Stomach (tissue), 4 donors: ENCODE measurements at regions not wholly inside any gene's neighbourhood (a gene's known extent, or its start where the extent isn't known, plus 50 kb on each side); places are given as distances from the start of the nearest gene placed in this dataset.

Source experiments
- POLR2A ChIP-seq, 4 donors: fragments of 450-650 bp; IDR thresholded peaks; one replicate each; pipeline ENCODE4 v1.6.1; 2016; ENCODE audit warnings: antibody characterized with exemption in 4 of 4, control low read depth in 2 of 4, mild to moderate bottlenecking in 1 of 4, moderate library complexity in 1 of 4
- POLR2AphosphoS5 ChIP-seq, 3 donors: sonication (generic); formaldehyde crosslinking; IDR thresholded peaks; one replicate each; pipeline ENCODE4 v1.6.1; 2016; ENCODE audit warnings: antibody characterized with exemption in 3 of 3
- TF ChIP-seq, protein P1 (sequence below), 7 experiments: fragments of 450-650 bp in 4 of 7; fragments of 200-600 bp in 3 of 7; sonication (generic) in 3 of 7; IDR thresholded peaks; one replicate each; pipeline ENCODE4 v1.5.1; 2016 to 2019; ENCODE audit warnings: antibody characterized with exemption in 7 of 7, control low read depth in 2 of 7, mild to moderate bottlenecking in 1 of 7

DNA sequence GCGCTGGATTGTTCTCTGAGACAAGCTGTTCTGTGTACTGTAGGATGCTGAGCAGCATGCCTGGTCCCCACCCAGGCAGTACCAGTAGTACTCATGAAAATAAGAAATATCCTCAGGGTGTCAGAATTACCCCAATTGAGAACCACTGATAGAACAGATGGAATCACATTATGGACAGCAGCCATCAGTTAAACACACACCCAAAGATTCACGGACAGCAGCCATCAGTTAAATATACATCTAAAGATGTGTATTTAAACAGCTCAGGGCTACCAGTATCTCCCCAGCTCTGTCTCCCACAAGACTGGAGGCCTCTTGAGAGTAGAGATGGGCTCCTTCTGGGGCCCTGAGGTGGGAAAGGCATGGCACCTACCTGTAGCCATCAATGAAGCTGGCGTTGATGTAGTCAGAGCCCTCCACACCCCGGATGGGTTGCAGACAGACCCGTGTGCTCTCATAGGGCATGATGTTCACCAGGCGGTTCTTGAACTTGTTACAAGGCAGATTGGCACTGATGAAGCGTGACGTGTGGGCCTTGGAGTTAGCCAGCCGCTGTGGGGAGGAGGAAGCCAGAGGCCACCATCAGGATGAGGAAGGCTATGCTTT lies 129.3 kb downstream of the PTPRS start:
- TF ChIP-seq, protein P1, sequence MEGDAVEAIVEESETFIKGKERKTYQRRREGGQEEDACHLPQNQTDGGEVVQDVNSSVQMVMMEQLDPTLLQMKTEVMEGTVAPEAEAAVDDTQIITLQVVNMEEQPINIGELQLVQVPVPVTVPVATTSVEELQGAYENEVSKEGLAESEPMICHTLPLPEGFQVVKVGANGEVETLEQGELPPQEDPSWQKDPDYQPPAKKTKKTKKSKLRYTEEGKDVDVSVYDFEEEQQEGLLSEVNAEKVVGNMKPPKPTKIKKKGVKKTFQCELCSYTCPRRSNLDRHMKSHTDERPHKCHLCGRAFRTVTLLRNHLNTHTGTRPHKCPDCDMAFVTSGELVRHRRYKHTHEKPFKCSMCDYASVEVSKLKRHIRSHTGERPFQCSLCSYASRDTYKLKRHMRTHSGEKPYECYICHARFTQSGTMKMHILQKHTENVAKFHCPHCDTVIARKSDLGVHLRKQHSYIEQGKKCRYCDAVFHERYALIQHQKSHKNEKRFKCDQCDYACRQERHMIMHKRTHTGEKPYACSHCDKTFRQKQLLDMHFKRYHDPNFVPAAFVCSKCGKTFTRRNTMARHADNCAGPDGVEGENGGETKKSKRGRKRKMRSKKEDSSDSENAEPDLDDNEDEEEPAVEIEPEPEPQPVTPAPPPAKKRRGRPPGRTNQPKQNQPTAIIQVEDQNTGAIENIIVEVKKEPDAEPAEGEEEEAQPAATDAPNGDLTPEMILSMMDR (IDR thresholded peaks at IDR 0.05), result no peak
- no peak for TF ChIP-seq POLR2A (IDR thresholded peaks at IDR 0.05)
- TF ChIP-seq POLR2AphosphoS5 (IDR thresholded peaks at IDR 0.05), result no peak
